ENCODE measurements at regions not wholly inside any gene's neighbourhood (a gene's known extent, or its start where the extent isn't known, plus 50 kb on each side); places are given as distances from the start of the nearest gene placed in this dataset.

DNA sequence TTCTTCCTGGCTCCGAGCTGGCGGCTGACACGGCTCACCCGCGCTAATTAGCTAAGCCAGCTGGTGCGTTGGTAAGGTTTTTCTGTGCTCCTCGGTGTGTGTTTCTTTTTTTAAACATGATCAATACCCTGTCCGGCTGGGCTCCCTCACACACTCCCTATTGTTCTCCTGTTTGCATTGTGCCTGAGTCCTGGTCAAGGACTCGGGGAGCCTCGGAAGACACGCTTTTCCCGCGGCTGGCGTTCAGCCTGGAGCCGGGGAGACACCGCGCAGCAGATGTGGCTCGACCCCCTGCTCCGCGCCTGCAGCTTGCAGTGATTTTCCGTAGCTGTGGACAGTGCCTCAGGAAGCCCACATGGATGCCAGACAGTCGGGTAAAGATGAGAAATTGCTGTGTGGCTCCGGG lies 454.9 kb upstream of the CADM1 start:
- TF ChIP-seq, protein P1, sequence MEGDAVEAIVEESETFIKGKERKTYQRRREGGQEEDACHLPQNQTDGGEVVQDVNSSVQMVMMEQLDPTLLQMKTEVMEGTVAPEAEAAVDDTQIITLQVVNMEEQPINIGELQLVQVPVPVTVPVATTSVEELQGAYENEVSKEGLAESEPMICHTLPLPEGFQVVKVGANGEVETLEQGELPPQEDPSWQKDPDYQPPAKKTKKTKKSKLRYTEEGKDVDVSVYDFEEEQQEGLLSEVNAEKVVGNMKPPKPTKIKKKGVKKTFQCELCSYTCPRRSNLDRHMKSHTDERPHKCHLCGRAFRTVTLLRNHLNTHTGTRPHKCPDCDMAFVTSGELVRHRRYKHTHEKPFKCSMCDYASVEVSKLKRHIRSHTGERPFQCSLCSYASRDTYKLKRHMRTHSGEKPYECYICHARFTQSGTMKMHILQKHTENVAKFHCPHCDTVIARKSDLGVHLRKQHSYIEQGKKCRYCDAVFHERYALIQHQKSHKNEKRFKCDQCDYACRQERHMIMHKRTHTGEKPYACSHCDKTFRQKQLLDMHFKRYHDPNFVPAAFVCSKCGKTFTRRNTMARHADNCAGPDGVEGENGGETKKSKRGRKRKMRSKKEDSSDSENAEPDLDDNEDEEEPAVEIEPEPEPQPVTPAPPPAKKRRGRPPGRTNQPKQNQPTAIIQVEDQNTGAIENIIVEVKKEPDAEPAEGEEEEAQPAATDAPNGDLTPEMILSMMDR (IDR thresholded peaks at IDR 0.05), result no peak
- WGBS, 3 donors, result 26 to 43% (median 27%) methylated on average over 23 of the region's 23 CpGs

DNA sequence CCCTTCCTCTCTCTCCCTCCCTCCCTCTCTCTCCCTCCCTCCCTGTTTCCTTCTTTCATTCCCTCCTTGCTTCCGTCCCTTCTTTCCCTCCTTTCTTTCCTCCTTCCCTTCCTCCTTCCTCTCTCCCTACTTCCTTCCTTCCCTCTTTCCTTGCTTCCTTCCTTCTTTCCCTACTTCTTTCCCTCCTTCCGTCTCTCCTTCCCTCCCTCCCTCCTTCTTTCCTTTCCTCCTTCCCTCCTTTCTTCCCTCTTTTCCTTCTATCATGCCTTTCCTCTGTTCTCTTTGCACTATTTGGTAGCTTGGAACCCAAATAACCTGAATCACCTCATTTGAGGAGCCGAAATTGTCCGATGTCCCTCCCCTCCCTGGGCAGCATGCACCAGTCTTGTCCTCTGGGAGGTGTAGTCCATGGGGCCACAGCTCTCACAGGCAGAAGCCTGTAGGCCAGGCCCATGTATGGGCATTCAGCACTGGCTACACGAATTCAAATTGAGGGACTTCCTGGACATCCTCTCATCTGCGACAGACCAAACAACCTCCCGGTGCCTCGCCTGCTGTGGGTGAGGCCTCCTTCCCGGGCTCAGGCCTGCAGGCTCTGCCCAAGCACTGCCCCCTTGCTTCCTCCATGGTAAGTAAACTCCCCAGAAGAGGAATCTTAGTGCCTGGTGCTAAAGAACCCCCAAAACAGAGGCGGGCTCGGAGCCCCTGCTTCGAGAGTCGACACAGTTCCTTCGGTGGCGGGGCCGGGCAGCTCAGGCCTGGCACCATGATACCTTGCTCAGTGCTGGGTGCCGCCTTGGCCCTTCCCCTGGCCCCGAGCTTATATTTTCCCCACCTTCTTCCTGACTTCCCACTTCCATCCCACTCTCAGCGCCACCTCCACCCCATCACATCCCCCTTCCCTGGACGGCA lies 454.1 kb upstream of the CADM1 start:
- ATAC-seq (no peak), DNase-seq (no peak)
- TF ChIP-seq, protein P1 (IDR thresholded peaks at IDR 0.05), result no peak
- Histone ChIP-seq H3K4me3 (no peak overlapping the region), H3K9me3 (no peaks in the 10 kb centered on the region), H3K36me3 (ENCODE audit: insufficient read depth in 1 of 2, low read depth in 1 of 2) (no peaks in the 10 kb centered on the region), H3K27me3 (ENCODE audit: insufficient read depth in 3 of 3, low read length in 2 of 3) (peaks cover 0 to 36% (median 10%) of the 10 kb centered on the region in 3 donors), H3K27ac (no peak overlapping the region), H3K4me1 (no peaks in the 10 kb centered on the region)
- intact Hi-C loops (cut with DNase I), result no loop called here
- WGBS, 3 donors, result 79 to 84% (median 80%) methylated on average over 20 of the region's 20 CpGs

More for the DNA sequence above, 454.9 kb upstream of the CADM1 start:
- intact Hi-C loops (cut with DNase I), result no loop called here
- no peaks in the 10 kb centered on the region for H3K4me1 ChIP-seq
- ATAC-seq (no peak), DNase-seq (no peak)
- no peaks in the 10 kb centered on the region for H3K36me3 ChIP-seq (ENCODE audit: insufficient read depth in 1 of 2, low read depth in 1 of 2)
- H3K9me3 ChIP-seq, result no peaks in the 10 kb centered on the region
- peaks cover 0 to 32% (median 10%) of the 10 kb centered on the region in 3 donors for H3K27me3 ChIP-seq (ENCODE audit: insufficient read depth in 3 of 3, low read length in 2 of 3)
- no peak overlapping the region for H3K27ac ChIP-seq
- H3K4me3 ChIP-seq, result no peak overlapping the region

DNA sequence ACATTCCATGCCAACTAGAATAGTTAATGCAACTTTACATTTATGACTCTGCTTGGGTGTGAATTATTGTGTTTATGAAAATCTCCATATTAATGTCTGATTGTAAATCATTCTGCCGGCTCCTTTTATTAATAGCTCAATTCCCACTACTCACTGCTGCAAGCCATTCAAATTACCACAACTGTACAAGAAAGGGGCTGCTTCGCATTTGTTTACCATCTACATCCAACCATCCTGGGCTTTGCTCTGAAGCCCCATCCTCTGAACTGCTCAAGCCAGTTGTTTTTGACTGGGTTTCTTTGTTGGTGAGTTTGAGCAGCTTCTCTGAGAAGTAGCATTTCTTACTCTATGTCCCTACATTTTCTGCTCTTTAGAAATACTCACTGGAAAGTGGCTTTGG lies 451.6 kb upstream of the CADM1 start:
- no peak overlapping the region for H3K4me3 ChIP-seq
- no peak overlapping the region for H3K27ac ChIP-seq
- TF ChIP-seq, protein P1 (IDR thresholded peaks at IDR 0.05), result no peak
- ATAC-seq, result no peak
- DNase-seq, result no peak
- intact Hi-C loops (cut with DNase I), result no loop called here
- H3K4me1 ChIP-seq, result no peaks in the 10 kb centered on the region
- peaks cover 7% of the 10 kb centered on the region for H3K9me3 ChIP-seq
- no peaks in the 10 kb centered on the region for H3K36me3 ChIP-seq (ENCODE audit: insufficient read depth in 1 of 2, low read depth in 1 of 2)
- peaks cover 0 to 33% (median 7%) of the 10 kb centered on the region in 3 donors for H3K27me3 ChIP-seq (ENCODE audit: insufficient read depth in 3 of 3, low read length in 2 of 3)
- 60 to 61% (median 60%) methylated on average over 2 of the region's 2 CpGs for WGBS, 3 donors

DNA sequence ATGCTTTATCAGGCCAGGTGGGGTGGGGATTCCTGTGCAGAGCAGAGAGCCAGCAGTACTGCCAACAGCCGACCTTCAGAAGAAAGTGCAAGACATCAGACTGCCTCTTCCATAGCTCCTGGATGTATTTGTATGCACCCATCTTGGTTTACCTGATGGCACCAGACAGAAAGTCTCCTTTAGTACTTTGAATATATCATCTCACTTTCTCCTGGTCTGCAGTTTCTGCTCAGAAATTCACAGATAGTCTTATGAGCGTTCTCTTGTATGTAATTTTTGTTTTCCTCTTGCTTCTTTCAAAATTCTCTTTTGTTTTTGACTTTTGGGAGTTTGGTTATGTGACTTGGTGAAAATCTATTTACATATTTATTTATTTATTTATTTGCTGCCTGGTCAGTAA lies 446.4 kb upstream of the CADM1 start:
- Histone ChIP-seq H3K36me3 (ENCODE audit: insufficient read depth in 1 of 2, low read depth in 1 of 2) (no peaks in the 10 kb centered on the region), H3K9me3 (peaks cover 11% of the 10 kb centered on the region), H3K4me3 (no peak overlapping the region), H3K27me3 (ENCODE audit: insufficient read depth in 3 of 3, low read length in 2 of 3) (peaks cover 0 to 19% (median 0%) of the 10 kb centered on the region in 3 donors), H3K27ac (no peak overlapping the region), H3K4me1 (no peaks in the 10 kb centered on the region)
- intact Hi-C loops (cut with DNase I), result no loop called here
- no peak for ATAC-seq
- DNase-seq, result no peak
- TF ChIP-seq, protein P1 (IDR thresholded peaks at IDR 0.05), result no peak
- WGBS, 3 donors, result 86 to 98% (median 93%) methylated on average over 2 of the region's 2 CpGs
